ENCODE measurements at regions not wholly inside any gene's neighbourhood (a gene's known extent, or its start where the extent isn't known, plus 50 kb on each side); places are given as distances from the start of the nearest gene placed in this dataset.

- Histone ChIP-seq H3K4me2 (ENCODE audit: insufficient read depth in 1 of 2, low read depth in 2 of 2, low read length in 2 of 2) (no peak overlapping the region), H3K36me3 (ENCODE audit: control insufficient read depth in 2 of 4, insufficient read depth in 4 of 4, low read length in 3 of 4) (no peaks in the 10 kb centered on the region), H3K79me1 (ENCODE audit: low read depth, low read length) (no peaks in the 10 kb centered on the region), H2BK5ac (ENCODE audit: low read depth, low read length) (no peak overlapping the region), H2BK12ac (ENCODE audit: low read depth, low read length) (no peak overlapping the region), H3K9me3 (ENCODE audit: insufficient read depth in 2 of 2, low read depth in 1 of 2, low read length in 1 of 2) (no peaks in the 10 kb centered on the region), H3K9ac (replicated peaks in 1 of 4; ENCODE audit: extremely low read depth in 1 of 4, low read depth in 3 of 4, low read length in 3 of 4) (no peak overlapping the region), H2BK20ac (ENCODE audit: low read length) (no peak overlapping the region), H3K4me1 (replicated peaks in 1 of 4; ENCODE audit: control insufficient read depth in 3 of 4, insufficient read depth in 4 of 4, low read length in 3 of 4) (peaks cover 0 to 5% (median 2%) of the 10 kb centered on the region in 4 experiments; a peak in 2 of 7 replicates), H4K20me1 (replicated peaks in 1 of 2; ENCODE audit: control insufficient read depth in 1 of 2, insufficient read depth in 2 of 2, low read length in 2 of 2) (no peaks in the 10 kb centered on the region), H3K4ac (replicated peaks; ENCODE audit: insufficient read length, low read depth, low read length) (no peak overlapping the region), H3K23ac (ENCODE audit: insufficient read length) (no peak overlapping the region), H3K27me3 (replicated peaks in 1 of 4; ENCODE audit: control insufficient read depth in 3 of 4, extremely low read depth in 1 of 4, insufficient read depth in 3 of 4, low read length in 3 of 4) (no peaks in the 10 kb centered on the region), H4K91ac (replicated peaks; ENCODE audit: insufficient read length, low read length) (no peak overlapping the region), H2AK5ac (ENCODE audit: low read depth, low read length) (no peak overlapping the region), H2AFZ (ENCODE audit: low read length) (no peak overlapping the region), H2BK15ac (ENCODE audit: low read length) (no peak overlapping the region), H3K79me2 (ENCODE audit: control insufficient read depth in 1 of 2, insufficient read depth in 2 of 2, low read length in 2 of 2) (no peaks in the 10 kb centered on the region), H3K56ac (replicated peaks; ENCODE audit: insufficient read length, low read depth, low read length) (no peak overlapping the region), H4K8ac (ENCODE audit: extremely low read depth, insufficient read depth, low read length) (no peak overlapping the region), H3K27ac (ENCODE audit: low read depth, low read length) (no peak overlapping the region), H3K18ac (ENCODE audit: extremely low read depth, low read length) (no peak overlapping the region), H3K23me2 (ENCODE audit: low read depth, low read length) (no peaks in the 10 kb centered on the region), H4K5ac (ENCODE audit: insufficient read length, low read depth, low read length) (no peak overlapping the region), H3K14ac (ENCODE audit: insufficient read length) (no peak overlapping the region), H2BK120ac (replicated peaks; ENCODE audit: low read depth, low read length) (no peak overlapping the region), H3K4me3 (ENCODE audit: extremely low read depth in 1 of 4, insufficient read depth in 2 of 4, low read depth in 3 of 4, low read length in 4 of 4) (no peak overlapping the region)
- no peak for FAIRE-seq
- ChIA-PET POLR2A (ENCODE audit: partially characterized antibody) (no interaction called here), CTCF (ENCODE audit: partially characterized antibody) (interaction anchor here (1.1 to 1.3 kb wide), 3 partner anchors 48 to 539 kb away, joined by 3 read pairs; no protein-coding TSS in a partner anchor)
- no peak for DNase-seq (ENCODE audit: low read depth in 1 of 2, low spot score in 2 of 2)
- WGBS, 2 experiments (ENCODE audit: extremely low coverage in 1 of 2, insufficient coverage in 1 of 2, insufficient read length in 1 of 2, insufficient replicate concordance in 2 of 2, low coverage in 1 of 2, low lambda C conversion rate in 2 of 2, missing lambda C conversion rate in 1 of 2): 67% methylated on average over 3 of the region's 3 CpGs; no CpG with 5 or more reads in 1 of the 2 experiments
- no peak for TF ChIP-seq RXRA (IDR thresholded peaks at IDR 0.05; ENCODE audit: insufficient read depth, low read depth, low read length)
- 0 out of 2 replicates have a peak, but pooled peaks have one; percentile 26 for TF ChIP-seq TEAD4 (IDR thresholded peaks at IDR 0.05; ENCODE audit: low read depth, low read length)
- TF ChIP-seq RAD21 (IDR thresholded peaks at IDR 0.05 in 1 of 2, conservative IDR thresholded peaks at IDR 0.05 in 1 of 2; ENCODE audit: low read depth in 2 of 2, low read length in 2 of 2): 0 out of 4 replicates have a peak, but pooled peaks of 1 of the 2 experiments have one; percentile 0
- no peak for TF ChIP-seq GABPA (IDR thresholded peaks at IDR 0.05; ENCODE audit: borderline replicate concordance, insufficient read depth, low read length)
Observed at GRCh38 chr5:74442466-74442865, 198.1 kb downstream of the ENC1 start.
